NAMALWA (cell line): ENCODE measurements at regions not wholly inside any gene's neighbourhood (a gene's known extent, or its start where the extent isn't known, plus 50 kb on each side); places are given as distances from the start of the nearest gene placed in this dataset.
"Not testable (repeated sequence)": the region's sequence is repeated elsewhere in the genome, so short reads cannot be mapped to it uniquely, and the experiment has no call there.

Source experiments
- DNase-seq: peaks from one replicate; pipeline ENCODE4 v3.0.0-alpha.2; 2015; ENCODE audit warnings: low spot score

DNA sequence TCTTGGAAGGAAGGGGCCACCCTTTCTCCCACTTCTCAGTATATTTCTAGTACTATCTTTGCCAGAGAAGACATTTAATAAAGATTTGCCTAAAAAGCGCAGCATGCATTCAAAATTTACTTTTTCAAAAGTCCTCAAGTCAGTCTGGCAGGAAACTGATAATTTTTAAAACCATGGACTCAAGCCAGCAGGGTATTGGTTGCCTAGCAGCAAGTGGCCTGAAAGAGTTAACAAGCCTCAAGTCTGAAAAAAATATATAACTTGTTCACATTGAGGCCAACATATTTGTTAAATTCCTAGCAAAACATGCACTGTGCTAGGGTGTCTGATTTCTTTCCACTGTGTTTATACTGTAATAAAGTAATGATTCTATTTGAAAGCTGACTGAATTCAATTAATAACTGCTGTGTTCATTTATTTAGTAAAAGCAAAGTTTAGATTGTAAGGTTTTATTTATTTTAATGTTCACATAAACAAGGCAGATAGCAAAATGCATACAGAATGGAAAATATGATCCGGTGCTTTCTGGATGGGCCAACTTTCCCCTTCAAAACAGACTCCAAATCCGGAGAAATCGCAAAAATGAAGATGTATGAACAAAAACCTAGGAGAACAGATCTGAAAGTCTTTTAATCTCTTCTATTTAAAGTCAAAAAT, 218.5 kb upstream of the FGF13 start:
- DNase-seq: no peak

DNA sequence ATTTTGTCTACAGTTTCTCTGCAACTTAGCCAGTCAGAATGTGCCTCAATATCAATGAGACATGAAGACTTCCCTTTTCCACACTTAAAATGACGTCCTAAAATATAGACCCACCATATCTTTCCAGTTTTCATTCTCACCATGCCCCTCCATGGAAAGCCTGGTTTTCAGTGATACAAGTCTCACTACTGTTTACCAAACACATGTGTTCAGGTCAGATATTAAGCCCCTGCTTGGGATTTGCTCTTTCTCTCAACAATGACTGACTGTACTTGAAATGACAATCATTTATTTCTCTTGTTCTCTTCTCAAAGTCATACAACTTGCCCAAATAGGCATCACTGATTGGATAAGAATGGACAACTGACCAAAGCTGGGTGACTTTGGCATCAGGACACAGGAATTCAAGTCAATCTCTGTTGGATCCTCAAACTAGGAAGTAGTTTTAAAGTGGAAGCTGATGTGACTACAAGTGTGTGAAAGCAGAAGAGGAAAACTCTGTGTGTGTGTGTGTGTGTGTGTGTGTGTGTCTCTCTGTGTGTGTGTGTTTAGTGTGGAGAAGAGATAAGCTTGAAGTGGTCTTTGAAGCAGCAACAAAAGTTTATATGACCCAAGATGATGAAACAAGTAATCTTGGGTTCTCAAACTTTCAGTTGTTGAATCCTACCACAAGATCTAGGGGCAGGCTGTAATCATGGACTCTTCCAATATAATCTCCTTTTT, 217.4 kb upstream of the FGF13 start:
- no peak for DNase-seq

DNA sequence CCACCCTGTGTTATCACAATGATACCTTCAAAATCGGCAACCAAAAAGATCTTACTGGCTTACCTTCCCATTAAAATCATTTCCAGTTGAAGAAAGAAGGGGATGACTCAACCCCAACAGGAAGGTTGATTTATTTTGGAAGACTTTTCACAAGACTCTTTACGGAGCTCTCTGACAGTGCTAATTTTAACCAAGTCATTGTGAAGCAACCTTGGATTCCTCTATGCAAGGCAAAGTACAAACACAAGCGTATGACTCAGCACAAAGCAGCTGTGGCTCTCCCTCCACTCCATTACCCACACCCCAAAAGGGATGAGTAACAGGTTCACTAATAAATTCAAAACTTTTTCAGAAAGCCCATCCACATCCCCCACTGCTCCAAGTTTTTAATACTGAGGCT, 213.8 kb upstream of the FGF13 start:
- no peak for DNase-seq

DNA sequence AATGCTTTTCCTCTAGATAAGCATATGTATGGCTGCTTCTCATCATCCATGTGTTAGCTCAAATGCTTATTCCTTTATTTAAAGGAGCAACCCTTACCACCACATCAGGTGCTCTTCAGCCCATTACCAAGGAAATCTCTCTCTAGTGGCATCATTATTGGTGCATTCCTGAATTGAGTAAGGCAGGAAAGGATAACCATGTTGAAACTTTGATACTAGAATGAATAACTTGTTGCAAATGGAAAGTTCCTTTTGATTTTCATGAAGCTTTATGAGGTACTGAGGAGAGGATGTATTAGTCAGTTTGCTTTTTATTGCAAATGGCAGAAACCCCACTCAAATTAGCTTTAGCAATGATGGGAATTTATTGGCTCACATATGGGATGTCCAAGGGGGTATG, 212.3 kb upstream of the FGF13 start:
- DNase-seq: no peak

DNA sequence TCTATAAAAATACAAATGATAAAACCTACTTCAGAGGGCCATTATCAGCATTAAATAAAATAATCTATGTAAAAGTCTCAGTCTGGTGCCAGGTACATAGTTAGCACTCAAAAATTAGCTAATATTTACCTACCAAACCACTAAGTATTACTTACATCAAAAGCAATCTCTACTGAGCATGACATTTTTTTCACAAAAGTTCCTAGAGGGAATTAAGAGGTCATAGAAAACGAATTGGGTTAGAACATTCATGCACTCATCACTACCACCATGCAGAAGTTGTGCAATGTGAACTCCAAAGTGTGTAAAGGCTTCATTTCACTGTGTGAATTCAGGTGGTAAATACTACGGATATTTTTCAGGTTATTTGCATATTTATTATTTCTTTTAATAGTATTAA, 209.5 kb upstream of the FGF13 start:
- DNase-seq: no peak

DNA sequence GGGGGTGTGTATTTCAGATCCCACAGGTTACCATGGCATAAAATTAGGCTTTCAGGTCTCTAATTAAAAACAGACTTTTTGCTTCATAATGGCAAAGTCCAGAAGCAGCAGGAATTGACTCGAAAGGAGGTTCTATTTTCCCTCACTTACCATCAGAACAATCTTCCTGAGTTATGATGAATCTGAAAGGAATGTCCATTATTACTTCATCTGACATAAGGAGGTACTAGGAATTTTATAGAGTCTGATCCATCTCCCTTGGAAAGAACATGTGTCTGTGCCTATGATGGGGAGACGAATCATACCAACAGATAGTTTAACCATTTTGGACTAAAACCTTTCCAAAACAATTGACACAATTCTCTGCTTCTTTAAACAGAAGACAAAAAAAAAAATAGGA, 206.3 kb upstream of the FGF13 start:
- no peak for DNase-seq

DNA sequence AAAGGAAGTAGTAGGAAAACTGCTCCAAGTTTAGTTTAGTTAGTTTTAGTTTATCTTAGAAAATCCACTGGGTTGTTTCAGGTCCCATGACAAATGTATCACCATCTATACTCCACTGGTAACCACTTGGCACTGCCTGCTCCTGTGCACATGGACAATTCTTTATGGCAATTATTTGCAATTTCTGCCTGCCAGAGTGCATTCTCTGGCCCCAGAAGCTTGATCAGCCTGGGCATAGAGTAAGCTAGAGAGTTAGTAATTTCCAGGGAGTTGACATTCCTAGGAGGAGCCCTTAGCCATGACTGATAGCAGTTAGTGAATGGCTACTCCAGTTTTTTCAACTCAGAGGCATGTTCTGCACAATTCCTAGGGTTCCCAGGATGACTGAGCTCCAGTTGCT, 203.2 kb upstream of the FGF13 start:
- DNase-seq: no peak

DNA sequence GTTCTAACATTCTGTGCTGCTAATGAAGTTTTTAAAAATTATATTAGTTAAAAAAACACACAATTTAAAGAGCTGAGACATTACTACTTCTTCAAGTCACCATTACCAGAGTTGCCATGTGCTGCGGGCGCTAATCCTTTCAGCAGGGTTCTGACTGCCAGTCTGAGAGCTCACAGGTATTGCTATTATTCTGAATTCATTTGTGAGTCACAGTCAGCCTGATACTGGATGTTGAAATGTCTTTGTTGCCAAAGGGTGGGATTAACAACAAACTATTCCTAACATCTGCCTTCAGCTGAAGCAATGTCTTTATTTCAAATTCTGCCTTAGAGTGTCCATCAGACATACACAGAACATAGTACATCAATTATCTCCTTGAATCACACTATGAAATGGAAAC, 197.1 kb upstream of the FGF13 start:
- DNase-seq: no peak

DNA sequence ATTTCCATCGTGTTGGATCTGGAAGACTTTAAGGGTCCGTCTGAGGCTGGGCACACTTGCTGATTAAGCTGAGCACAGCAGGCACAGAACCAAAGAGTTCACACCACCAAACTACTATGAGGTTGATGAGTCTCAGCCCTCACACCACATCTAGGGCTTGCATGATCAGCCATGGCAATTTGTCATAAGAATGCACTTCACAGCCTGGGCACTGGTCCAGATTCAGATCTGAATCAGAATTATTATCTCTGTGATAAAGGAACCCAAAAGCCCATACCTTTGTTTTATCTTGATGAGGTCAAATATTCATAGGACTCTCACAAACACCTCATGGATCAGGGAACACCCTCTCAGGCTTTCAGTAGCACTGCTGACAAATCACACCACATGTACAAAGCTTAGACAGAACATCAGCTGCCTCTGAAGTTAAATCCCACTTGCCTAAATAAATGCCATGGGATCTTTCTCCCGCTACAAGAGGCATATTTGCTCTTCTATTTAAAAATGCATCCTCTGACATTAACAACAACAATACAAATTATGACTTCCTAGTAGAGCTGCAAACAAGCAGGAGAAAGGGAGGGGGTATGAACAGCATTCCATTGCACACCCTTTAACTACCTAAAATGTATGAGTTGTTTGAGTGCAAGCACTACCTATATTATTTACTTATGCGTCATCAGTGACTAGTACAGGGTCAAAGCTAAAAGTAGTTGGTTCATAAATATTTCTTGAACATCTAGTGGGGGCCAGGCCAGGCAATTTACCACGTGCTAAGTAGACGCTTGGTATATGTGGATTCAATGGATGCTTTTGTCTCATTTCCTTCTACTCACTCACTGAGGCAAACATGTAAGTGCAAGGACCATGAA, 186.3 kb upstream of the FGF13 start:
- DNase-seq: no peak

DNA sequence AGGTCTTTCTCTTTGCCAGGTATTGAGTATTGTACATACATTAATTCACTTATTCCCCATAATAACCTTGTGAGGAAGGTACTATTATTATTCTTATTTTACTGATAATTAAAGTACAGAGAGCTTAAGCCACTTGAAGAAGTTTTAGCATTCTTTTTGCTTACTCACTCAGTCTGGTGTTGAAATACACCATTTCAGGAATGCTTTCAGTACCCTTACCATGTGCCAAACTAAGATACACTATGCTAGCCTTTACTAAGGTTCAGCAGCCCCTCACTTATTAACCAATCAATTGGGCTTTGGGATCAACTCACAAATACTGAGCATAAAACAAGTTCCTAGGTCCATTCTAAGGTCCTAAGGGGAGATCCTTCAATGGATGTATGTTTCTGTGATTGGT, 179.0 kb upstream of the FGF13 start:
- DNase-seq: no peak

DNA sequence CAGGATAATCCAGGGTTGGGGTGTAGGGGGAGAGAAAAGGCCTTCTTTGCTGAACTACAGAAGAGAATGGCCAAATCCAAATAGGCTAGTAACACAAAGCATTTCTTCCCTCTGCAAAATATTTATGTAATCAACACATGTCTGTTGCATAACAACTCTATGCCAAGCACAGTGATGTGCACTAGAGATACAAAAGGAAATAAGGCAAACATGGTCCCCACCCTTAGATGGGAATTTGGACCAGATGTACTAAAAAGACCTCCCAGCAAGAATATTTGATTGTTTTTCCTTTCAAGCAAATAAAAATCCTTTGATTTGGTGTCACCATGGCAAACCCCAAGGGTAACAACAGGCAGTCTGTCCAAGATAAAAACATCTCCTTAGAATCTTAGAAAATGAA, 177.6 kb upstream of the FGF13 start:
- no peak for DNase-seq

DNA sequence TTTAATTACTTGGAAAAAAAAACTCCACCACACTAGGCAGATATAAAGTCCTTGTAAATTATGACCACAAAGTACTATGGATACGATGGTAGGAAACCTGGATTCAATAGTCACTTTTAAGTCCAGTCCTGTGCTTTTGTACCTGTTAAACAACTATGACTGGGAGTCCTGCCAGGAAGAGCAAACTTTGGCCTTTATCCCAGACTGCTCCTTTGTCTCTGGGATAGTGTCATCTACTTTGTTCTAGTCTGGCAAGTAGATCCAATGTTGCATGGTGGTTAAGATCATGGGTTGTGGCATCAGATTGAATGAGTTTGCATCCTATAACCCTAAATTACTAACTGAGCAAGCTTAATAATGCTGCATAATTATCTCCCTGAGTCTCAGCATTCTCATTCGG, 175.3 kb upstream of the FGF13 start:
- DNase-seq: no peak

DNA sequence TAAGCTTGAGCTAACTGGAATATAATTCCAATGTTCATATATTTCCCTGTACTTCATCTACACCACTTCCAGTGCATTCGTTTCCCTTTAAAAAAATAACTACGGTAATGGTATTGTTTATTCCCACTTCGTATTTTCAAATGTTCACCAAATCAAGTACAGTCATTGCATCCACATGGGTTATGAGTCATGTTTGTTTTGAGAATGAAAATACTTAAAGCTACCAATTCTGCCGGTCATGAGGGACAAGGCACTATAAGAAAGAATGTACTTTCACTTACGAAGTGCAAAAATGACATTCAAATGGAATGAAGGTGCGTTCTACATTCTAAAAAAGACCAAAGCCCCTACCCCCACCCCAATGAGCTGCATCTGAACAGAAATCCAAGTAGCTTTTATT, 174.4 kb upstream of the FGF13 start:
- no peak for DNase-seq

DNA sequence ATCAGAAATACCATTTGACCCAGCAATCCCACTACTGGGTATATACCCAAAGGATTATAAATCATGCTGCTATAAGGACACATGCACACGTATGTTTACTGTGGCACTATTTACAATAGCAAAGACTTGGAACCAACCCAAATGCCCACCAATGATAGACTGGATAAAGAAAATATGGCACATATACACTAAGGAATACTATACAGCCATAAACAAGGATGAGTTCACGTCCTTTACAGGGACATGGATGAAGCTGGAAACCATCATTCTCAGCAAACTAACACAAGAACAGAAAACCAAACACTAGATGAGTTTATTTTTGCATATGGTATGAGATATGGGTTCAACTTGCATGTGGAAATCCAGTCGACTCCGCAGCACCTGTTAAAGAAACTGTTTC, 168.8 kb upstream of the FGF13 start:
- not testable (repeated sequence) for DNase-seq

DNA sequence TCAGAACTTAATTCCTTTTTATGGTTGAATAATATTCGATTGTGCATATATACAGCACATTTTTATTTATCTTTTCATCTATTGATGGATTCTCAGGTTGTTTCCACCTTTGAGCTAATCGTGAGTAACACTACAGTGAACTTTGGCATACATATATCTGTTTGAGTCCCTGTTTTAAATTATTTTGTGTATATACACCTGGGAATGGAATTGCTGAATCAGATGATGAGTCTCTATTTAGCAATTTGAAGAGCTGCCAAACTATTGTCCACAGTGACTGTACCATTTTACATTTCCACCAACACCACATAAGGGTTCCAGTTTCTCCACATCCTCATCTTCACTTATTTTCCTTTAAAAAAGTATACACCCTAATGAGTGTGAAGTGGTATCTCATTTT, 166.2 kb upstream of the FGF13 start:
- no peak for DNase-seq

DNA sequence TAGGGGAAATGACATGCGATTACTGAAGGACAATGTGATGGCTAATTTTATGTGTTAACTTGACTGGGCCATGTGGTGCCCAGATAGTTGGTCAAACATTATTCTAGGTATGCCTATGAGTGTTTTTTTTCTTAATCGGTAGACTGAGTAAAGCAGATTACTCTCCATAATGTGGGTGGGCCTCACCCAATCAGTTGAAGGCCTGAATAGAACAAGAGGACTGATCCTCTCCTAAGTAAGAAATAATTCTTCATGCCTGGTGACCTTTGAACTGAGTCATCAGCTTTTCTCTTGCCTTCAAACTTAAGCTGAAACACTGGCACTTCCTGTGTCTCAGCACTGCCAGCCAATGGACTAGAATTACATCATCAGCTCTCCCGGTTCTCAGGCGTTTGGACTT, 164.0 kb upstream of the FGF13 start:
- no peak for DNase-seq

DNA sequence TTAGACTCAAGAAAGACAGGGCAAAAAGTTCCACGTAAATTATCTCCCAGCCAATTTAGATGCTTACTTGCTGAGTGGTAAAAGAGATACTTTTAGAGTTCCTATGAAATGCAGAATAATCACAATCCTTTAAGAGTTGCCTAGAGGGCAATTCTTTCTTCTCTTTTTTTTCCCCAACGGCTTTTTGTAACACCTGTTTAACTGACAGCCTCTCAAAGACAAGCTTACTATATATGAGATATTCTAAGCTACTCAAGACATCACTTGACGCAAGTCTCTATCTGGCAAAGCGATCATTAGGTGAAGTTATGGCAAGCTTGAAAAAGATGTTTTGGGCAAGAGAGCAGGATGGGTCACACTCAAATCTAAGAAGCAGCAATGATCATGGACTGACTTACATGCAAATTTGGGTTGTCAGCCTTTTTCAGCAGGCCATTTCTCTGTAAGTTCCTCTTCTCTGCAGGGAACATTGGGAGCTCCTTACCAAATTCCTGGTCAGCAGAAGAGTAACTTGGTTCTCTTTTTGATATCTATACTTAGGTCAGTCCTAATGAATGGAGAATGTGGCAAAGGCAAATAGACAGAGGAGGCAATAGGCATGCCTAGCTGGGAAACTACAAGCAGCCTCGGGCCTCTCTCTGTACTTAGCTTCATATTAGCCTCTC, 162.9 kb upstream of the FGF13 start:
- DNase-seq: no peak

DNA sequence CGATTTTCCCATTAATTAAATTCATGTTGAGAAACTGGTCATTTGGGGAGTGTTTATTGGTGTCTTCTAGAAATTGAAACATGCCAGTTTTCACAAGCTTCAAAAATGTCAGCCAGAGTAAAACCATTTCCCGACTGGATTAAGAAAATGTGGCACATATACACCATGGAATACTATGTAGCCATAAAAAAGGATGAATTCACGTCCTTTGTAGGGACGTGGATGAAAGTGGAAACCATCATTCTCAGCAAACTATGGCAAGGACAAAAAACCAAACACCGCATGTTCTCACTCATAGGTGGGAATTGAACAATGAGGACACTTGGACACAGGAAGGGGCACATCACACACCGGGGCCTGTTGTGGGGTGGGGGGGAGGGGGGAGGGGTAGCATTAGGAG, 162.1 kb upstream of the FGF13 start:
- not testable (repeated sequence) for DNase-seq

DNA sequence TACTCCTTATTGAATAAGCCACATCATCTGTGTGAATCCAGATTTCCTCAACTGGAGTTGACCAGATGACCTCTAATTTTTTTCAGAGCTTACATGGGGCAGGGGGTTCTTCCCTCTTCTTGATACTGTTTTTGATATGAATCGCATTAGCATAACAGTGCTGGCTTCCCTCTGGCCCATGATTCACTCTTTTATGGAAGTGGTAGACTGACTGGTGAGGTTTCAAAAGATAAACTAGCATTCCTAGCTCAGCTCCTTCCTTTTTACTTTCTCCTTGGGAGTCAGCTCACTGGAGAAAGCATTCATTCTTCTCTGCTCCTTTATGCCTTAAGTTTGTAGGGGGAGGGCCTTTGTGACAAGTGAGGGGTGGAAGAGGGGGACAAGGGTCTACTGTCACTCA, 161.0 kb upstream of the FGF13 start:
- no peak for DNase-seq

DNA sequence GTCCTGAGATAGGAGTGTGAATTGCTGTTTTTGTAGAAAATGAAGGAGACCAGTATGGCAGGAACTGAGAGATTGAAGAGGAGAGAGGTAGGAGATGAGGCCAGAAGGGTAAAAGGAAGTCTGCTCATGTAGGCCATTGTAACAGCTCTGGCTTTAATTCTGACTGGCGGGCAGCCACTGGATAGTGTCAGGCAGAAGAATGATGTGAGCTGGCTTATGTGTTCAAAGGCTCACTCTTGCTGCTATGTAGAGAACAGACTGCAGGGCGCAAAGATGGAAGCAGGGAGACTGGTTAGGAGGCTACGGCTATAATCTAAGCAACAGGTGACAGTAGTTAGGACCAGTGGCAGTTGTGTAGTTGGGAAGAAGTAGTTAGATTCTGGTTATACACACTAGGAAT, 160.2 kb upstream of the FGF13 start:
- DNase-seq: no peak

DNA sequence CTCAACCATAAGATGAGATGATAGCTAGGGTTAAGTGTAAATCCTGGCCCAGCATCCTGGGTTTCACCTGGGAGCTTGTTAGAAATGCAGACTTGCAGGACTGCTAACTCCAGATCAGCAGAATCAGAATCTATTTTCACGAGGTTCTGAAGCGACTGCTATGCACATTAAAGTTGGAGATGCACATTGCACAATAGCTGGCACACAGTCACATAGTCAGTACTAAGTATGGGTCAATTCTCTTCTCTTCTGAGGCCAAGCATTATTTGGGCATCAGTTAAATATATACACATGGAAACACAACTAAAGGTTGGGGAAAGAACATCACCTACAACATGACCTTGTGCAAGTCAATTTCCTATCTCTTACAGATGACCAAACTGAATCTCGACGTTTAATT, 155.1 kb upstream of the FGF13 start:
- DNase-seq: no peak

DNA sequence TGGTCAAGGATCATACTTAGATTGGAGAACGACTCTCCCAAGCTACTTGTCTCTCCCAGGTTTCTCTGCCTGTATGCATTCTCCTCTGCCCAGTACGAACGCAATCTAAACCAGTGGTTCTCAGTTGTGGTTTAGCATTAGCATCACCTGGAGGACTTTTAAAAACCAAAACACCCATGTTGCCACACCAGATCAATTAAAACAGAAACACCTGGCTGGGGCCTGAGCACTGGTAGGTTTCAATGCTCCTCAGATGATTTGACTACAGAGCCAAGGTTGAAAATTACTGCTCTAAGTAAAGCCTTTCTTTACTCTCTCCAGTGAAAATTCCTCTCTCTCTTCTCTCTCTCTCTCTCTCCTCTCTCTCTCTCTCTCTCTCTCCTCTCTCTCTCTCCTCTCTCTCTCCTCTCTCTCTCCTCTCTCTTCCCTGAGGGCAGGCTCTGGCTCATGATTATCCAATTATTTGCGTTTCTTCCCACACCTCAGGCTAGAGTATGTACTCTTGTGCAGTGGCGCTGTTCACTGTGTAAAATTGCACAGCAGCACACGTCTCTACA, 153.7 kb upstream of the FGF13 start:
- no peak for DNase-seq
